Breast epithelium (tissue), 3 donors: ENCODE measurements at regions not wholly inside any gene's neighbourhood (a gene's known extent, or its start where the extent isn't known, plus 50 kb on each side); places are given as distances from the start of the nearest gene placed in this dataset.

Experiments used
- CTCF ChIP-seq, 3 donors: fragments of 450-650 bp; IDR thresholded peaks; one replicate each; pipeline ENCODE4 v1.5.1; 2016 to 2017; ENCODE audit warnings: antibody characterized with exemption in 3 of 3, mild to moderate bottlenecking in 3 of 3, moderate library complexity in 3 of 3
- POLR2A ChIP-seq: fragments of 450-650 bp; IDR thresholded peaks from one replicate; pipeline ENCODE4 v1.6.1; 2016; ENCODE audit warnings: antibody characterized with exemption, mild to moderate bottlenecking, moderate library complexity
- POLR2AphosphoS5 ChIP-seq, 3 donors: sonication (generic); formaldehyde crosslinking; IDR thresholded peaks; one replicate each; pipeline ENCODE4 v1.6.1; 2017; ENCODE audit warnings: antibody characterized with exemption in 3 of 3

DNA sequence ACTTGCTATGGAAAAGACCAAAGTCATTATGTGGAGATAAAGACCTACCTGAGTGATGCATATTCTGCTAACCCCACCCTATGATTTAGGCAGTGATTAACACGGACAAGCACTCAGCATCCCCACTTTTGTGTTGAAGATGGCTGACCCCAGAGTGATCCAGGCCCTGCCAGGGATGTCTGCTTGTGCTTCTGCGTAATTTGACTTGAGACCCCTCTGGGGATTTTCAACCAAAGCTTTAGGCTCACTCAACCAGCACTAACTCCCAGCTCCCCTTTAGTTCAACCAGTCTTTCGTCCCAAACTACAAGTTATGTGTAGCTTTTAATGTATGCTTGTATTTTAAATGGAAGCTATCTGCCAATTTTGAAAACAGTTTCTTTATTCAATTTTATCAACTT, 538.0 kb upstream of the ID4 start:
- no peak for TF ChIP-seq CTCF (IDR thresholded peaks at IDR 0.05)
- no peak for TF ChIP-seq POLR2A
- TF ChIP-seq POLR2AphosphoS5 (IDR thresholded peaks at IDR 0.05), result no peak
